GM18508 (cell line): ENCODE measurements at regions not wholly inside any gene's neighbourhood (a gene's known extent, or its start where the extent isn't known, plus 50 kb on each side); places are given as distances from the start of the nearest gene placed in this dataset.
"Not testable (repeated sequence)": the region's sequence is repeated elsewhere in the genome, so short reads cannot be mapped to it uniquely, and the experiment has no call there.

Experiments used
- ATAC-seq: cut with Tn5 transposase; IDR thresholded peaks from one replicate; pipeline ENCODE4 v1.9.1; 2021; ENCODE audit warnings: moderate number of reproducible peaks; ENCODE audit not compliant: insufficient read depth, unreplicated experiment

GRCh38 chr3:26106228-26106627, 316.3 kb downstream of the OXSM start:
- ATAC-seq, result no peak

DNA sequence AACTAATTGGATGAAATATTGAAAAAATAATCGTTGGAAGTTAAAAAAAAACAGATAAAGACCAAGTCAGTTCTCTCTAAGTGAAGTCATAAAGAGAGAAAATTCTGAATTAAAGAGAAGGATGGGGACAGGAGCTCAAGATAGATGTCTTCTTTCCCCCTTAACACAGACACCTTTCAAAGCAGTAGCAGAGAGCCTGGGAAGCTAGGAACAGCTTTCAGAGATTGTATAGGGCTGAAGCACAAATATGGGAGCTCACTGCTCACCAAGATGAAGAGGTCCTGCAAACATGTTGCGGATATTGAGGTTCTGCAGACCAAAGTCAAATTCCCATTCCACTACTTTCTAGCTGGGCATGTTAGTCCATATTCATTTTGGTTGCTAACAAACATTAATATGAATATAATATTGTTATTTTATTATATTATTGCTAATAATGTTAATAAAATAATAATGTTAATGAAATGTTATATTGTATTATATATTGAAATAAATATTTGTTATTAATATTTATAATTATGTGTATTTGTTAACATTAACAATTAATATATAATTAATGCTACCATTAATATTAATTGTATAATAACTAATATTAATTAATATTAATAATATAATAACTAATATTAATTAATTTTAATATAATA, 319.1 kb downstream of the OXSM start:
- no peak for ATAC-seq

- ATAC-seq, result no peak
These were observed 325.0 kb downstream of the OXSM start for GRCh38 chr3:26114851-26115250.

GRCh38 chr3:26118165-26118564, 328.3 kb downstream of the OXSM start:
- ATAC-seq, result peak; percentile 69

- no peak for ATAC-seq
These were observed 343.1 kb downstream of the OXSM start for GRCh38 chr3:26132942-26133341.

DNA sequence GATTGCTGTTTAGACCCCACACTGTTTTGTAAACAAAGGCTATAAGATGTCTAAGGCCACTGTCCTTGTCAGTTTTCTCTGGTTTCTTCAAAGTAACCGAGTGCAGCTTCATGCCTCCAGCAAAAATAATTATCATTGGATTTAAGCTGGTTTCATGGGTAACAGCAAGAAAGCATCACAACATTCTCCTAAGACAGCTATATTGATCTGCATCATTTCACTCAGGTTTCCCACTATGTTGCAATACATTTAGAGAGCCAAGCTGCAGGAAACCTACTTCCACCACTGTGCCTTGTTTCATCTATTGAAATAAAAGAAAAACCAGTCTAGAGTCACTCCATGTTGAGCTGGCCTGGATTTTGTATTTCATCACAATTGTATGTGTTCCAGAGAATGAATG, 351.4 kb downstream of the OXSM start:
- no peak for ATAC-seq

DNA sequence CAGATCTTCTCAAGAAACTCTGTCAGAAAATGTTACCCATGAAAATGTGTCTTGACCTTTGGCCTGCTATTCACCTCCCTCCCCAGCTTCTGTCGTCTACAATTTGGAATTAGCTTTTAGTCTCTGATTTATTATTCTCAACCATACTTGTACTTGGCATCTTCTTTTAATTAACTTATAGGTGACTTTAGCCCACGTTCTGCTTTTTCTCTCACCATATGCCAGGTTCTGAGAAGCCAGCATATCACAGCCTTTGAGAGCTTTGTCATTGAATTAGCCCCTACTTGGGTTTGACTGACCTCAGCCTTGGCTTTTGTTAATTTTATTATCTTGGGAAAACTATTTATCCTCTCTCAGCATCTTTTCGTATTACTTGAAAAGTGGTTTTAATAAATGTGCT, 355.9 kb downstream of the OXSM start:
- no peak for ATAC-seq

DNA sequence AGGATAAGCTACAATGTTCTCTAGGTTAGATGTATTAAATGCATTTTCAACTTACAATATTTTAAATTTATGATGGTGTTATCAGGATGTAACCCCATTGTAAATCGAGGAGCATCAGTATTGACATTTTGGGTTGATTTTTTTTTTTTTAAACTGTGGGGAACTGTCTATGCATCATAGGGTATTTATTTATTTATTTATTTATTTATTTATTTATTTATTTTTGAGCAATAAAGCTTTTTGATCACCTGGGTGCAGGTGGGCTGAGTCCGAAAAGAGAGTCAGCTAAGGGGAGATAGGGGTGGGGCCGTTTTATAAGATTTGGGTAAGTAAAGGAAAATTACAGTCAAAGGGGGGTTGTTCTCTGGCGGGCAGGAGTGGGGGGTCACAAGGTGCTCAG, 367.5 kb downstream of the OXSM start:
- not testable (repeated sequence) for ATAC-seq

- ATAC-seq, result no peak
These were observed 381.1 kb downstream of the OXSM start for GRCh38 chr3:26171006-26171405.

DNA sequence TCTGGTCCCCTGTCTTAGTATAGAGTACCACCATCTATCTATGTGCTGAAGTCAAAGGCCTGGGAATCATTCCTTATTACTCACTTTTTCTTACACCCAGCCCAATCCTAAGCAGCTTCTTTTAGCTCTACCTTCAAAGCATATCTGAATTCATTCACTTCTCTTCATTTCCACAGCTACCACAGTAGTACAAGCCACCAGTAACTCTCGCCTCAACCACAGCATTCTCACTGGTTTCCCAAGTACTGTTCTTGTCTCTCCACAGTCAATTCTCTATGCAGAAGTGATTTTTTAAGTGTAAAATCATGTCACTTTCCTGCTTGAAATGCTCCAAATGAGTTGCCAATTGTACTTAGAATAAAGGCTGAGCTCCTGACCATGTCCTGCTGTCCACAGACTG, 401.7 kb downstream of the OXSM start:
- no peak for ATAC-seq

DNA sequence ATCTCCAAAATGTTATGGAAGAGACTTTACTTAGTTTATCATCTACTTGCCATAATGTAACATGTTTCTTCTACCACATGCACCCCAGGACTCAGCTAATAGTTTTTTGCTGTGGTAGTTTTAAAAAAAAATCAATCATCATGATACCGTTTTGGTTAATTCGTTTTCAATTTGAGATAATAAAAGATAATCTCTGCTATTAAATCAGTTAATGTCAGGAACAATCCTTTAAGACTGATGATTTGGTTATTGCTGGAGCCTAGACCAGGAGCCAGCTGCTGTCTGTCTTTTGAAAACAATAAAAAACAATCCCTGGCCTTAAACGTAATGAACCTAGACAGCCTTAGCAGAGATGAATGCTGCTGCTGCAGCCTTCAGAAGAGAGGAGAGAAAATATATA, 403.7 kb downstream of the OXSM start:
- ATAC-seq, result no peak

DNA sequence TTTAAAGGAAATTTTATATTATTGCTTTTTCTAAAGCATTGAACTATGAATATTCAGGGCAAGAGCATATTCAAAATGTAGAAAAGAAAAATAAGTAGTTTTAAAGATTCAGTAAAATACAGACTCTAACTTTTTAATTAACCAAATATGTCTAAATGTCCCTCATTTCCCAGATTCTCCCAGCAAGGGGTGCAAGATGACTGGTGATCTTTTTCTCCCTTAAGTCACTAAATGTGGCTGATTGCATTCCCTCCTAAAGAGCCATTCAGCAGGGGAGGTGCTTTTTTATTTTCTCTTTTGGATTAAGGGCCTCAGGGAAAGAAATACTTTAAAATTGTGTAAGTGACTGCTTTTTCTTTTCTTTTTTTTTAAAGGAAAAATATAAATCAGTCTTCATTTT, 406.9 kb downstream of the OXSM start:
- ATAC-seq, result no peak

DNA sequence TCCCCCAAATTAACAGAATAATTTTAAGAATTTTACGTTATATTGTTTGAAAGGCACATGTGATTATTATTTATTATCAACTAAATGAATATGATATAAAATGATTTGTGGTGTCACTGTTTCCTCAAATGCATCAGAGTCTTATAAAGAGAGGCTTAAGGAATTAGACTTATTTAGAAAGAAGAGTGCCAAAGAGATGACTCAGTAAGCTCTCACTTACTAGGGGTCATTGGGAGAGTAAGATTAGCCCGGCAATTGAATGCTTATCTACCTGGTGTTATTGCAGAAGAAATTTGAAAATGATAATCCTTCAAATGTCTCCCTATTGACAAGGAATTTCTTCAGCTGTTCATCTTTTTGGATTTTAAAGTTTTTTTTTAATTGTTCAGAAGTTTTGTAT, 408.7 kb downstream of the OXSM start:
- no peak for ATAC-seq

DNA sequence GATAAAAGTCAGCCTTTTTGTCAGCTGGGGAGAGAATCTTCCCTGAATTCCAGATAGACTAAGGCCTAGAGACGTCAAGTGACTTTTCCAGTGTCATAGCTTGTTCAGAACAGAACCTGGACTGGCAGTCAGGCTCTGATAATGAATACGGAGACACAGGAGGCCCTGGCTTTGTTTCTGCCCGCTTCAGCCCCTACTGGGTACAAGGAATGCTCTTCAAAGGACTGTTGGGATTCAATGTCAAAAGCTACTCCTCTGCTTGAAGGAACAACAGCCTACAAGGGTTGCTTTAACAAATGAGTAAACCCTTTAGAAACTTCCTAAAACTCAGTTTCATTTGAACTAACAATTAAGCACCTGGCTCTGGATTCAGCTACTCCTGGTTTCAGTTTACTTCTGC, 412.3 kb downstream of the OXSM start:
- ATAC-seq, result no peak

GRCh38 chr3:26205475-26205874, 415.6 kb downstream of the OXSM start:
- no peak for ATAC-seq

GRCh38 chr3:26208201-26208600, 414.4 kb upstream of the LRRC3B start:
- no peak for ATAC-seq

DNA sequence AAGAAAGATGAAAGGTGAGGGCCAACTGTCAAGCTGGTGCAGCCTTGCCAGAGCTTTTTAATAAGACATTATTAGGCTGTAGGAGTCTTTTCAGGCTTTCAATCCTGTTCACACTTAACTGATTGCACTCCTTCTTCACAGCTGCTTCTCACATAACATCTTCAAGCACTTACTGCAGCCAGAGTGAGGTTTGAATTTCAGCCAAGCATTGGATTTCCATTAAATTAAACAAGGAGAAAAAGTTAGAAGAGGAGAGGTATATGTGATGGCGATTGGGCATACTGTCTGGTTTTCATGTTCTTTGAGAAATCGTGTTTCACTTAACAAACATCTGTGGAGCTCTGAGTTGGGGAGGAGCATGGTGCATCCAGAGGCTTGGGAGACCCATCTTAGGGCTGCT, 392.8 kb upstream of the LRRC3B start:
- no peak for ATAC-seq

DNA sequence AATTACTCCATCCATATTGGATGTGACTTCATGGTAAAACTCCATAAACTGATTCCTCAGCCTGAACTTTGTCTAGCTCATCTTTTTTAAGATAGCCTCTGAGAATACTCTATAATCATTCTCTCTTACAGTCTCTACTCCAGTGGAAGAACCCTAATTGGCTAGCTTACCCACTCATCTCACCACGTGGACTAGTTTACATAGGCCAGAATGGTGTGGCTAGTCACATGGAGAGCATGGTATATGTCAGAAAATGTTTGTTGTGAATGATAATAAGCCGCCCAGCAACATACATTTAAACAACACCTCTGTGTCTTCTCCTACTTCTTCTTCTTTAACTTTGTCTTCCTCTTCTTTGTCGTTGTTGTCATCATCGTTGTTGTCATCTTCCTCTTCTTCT, 389.2 kb upstream of the LRRC3B start:
- ATAC-seq, result no peak

DNA sequence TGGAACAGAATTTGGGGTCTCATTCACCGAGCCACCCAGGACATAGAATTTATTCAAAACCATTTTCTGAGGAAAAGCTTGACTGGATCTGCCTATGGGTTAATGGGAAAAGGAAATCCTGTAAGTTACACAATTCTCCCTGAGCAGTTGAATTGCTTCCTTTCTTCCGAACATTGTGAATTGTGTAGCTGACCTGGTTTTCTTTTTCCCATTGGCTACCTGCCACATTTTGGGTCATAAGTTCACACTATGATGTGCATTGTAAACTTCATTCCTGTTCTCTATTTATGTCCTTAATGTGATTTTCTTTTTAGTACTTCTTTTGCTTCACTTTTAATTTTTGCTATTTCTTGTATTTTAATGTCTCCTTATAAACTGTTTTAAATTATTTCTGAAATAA, 386.0 kb upstream of the LRRC3B start:
- no peak for ATAC-seq

DNA sequence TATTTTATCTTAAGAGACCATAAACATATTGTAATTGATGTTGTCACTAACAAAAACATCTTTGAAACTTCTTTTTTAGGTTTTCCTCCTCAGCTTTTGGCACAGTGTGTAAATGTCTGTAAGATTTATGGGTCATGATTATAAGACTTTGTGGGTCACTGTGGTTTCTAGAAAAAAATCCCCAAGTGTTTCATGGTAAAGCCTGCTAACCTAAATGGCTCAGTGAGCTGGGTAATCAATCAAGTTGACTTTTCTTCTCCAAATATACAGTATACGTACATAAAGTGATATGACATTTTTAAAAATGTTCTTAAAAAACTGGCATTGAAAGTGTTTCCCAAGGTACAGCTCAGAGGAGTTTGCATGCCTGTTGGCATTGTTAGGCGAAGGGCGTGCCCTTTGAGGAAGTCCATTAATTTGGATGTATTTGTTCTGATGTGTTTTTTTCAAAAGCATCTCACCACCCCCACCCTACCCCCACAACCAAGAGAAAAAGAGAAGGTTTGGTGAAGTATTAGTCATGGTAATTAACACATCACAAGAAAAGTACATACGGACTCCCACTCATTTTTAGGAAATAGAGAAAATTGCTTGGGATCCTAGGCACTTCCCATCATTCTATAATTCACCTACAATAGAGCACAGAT, 385.4 kb upstream of the LRRC3B start:
- ATAC-seq, result no peak

DNA sequence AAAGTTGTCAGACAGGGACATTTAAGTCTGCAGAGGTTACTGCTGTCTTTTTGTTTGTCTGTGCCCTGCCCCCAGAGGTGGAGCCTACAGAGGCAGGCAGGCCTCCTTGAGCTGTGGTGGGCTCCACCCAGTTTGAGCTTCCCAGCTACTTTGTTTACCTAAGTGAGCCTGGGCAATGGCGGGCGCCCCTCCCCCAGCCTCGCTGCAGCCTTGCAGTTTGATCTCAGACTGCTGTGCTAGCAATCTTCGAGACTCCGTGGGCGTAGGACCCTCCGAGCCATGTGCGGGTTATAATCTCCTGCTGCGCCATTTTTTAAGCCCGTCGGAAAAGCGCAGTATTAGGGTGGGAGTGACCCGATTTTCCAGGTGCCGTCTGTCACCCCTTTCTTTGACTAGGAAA, 378.0 kb upstream of the LRRC3B start:
- ATAC-seq, result not testable (repeated sequence)

DNA sequence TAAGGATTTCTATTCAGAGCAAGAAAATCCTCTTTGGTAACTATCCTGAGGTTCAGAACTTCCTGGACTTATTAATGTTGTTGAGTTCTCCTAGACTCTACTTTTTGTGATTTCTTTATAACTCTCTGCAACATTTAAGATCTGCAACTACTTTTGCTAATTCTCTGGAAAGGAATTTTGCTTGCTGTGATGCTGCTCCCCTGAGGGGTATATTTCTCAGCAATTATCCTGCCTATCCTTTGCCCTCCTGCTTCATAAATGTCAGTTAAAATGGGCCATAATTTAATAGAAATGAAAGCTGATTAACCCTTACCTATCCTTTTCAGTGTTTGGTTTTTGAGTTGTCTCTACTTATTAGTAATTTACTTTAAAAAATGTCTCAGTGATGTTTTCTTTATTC, 377.3 kb upstream of the LRRC3B start:
- no peak for ATAC-seq
